ENCODE measurements at regions not wholly inside any gene's neighbourhood (a gene's known extent, or its start where the extent isn't known, plus 50 kb on each side); places are given as distances from the start of the nearest gene placed in this dataset.

DNA sequence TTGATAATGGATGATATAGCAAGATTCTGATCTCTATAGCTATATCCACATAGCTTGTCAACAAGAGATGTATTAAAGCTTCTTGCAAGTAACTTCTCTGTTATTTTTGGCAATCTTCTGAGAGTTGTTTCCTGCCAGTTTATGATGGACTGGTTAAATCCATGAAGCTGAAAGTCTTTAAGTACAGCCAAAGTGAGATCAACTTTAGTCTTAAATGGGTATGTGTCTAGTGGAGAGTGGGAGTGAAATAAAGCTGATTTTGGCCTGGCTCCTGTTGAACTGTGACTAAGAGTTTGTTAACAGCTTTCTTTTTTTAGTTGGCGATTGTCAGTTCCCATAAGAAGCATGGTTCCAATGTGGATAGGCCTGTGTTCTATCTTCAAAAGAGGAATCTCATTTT is 350.9 kb upstream of the PCSK5 start:
- RAD21 ChIA-PET (ENCODE audit: low non-redundant PET in 1 of 2, low total read pairs in 2 of 2, uncharacterized antibody in 2 of 2, unreplicated experiment in 2 of 2) = no interaction called here
- Histone ChIP-seq H3K27me3 (ENCODE audit: insufficient read depth, low read length) (0 out of 2 replicates have a peak, but pooled peaks cover 5% of the 10 kb centered on the region), H3K4me2 (ENCODE audit: low read length) (no peak overlapping the region), H2AFZ (ENCODE audit: low read depth, low read length, poor library complexity, severe bottlenecking) (no peak overlapping the region), H3K36me3 (ENCODE audit: control insufficient read depth in 1 of 2, insufficient read depth in 2 of 2, low read length in 2 of 2) (no peaks in the 10 kb centered on the region), H3K9ac (ENCODE audit: low read length) (no peak overlapping the region), H3K9me2 (ENCODE audit: insufficient read depth) (no peaks in the 10 kb centered on the region), H4K20me1 (ENCODE audit: insufficient read depth) (no peaks in the 10 kb centered on the region), H3K4me3 (replicated peaks in 1 of 2; ENCODE audit: low read depth in 1 of 2, low read length in 2 of 2) (no peak overlapping the region), H3K27ac (ENCODE audit: low read depth, low read length) (no peak overlapping the region), H3K79me2 (ENCODE audit: insufficient read depth, low read length) (no peaks in the 10 kb centered on the region), H3K4me1 (ENCODE audit: control insufficient read depth in 1 of 2, insufficient read depth in 2 of 2, low read length in 2 of 2) (no peaks in the 10 kb centered on the region), H3K9me3 (ENCODE audit: control insufficient read depth in 1 of 2, insufficient read depth in 1 of 2, low read depth in 1 of 2, low read length in 2 of 2) (no peaks in the 10 kb centered on the region)
- POLR2A ChIA-PET = no interaction called here
- ATAC-seq = no peak
- CTCF ChIA-PET = no interaction called here
- DNase-seq (ENCODE audit: low read depth, low spot score) = no peak
- intact Hi-C loops (cut with micrococcal nuclease) = no loop called here
- no TSS peak for BruUV-seq (replicated peaks)
- no peak for TF ChIP-seq CEBPB (IDR thresholded peaks at IDR 0.05; ENCODE audit: low read depth)
- TF ChIP-seq EZH2 (IDR thresholded peaks at IDR 0.05) = no peak
- TF ChIP-seq TCF7L2 (IDR thresholded peaks at IDR 0.05; ENCODE audit: borderline replicate concordance, extremely low read depth, insufficient read depth, insufficient read length) = no peak
- TF ChIP-seq RAD21 (IDR thresholded peaks at IDR 0.05; ENCODE audit: low read depth) = no peak
- no peak for TF ChIP-seq EGR1 (IDR thresholded peaks at IDR 0.05; ENCODE audit: low read depth)

DNA sequence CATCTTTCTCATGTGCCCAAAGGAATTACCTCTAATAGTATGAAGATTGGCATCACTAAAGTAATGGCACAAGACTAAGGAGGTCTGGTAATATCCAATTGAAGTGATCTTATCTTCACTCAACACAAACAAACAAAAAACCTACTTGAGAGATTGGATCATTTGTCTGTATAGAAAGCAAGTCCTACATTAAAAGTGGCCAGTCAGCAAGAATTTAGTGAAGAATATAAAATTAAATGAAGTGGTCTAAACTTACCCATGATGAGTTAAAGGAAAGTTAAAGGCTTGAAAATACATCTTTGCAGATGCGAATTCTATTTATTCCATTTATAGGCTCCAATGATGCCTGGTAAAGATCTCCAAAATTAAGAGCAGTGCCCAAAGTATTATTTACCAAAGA is 350.3 kb upstream of the PCSK5 start:
- Histone ChIP-seq H3K79me2 (ENCODE audit: insufficient read depth, low read length) (no peaks in the 10 kb centered on the region), H3K4me3 (replicated peaks in 1 of 2; ENCODE audit: low read depth in 1 of 2, low read length in 2 of 2) (no peak overlapping the region), H3K4me1 (ENCODE audit: control insufficient read depth in 1 of 2, insufficient read depth in 2 of 2, low read length in 2 of 2) (no peaks in the 10 kb centered on the region), H3K36me3 (ENCODE audit: control insufficient read depth in 1 of 2, insufficient read depth in 2 of 2, low read length in 2 of 2) (no peaks in the 10 kb centered on the region), H2AFZ (ENCODE audit: low read depth, low read length, poor library complexity, severe bottlenecking) (no peak overlapping the region), H3K9me2 (ENCODE audit: insufficient read depth) (no peaks in the 10 kb centered on the region), H3K27me3 (ENCODE audit: insufficient read depth, low read length) (0 out of 2 replicates have a peak, but pooled peaks cover 5% of the 10 kb centered on the region), H4K20me1 (ENCODE audit: insufficient read depth) (no peaks in the 10 kb centered on the region), H3K27ac (ENCODE audit: low read depth, low read length) (no peak overlapping the region), H3K4me2 (ENCODE audit: low read length) (no peak overlapping the region), H3K9me3 (ENCODE audit: control insufficient read depth in 1 of 2, insufficient read depth in 1 of 2, low read depth in 1 of 2, low read length in 2 of 2) (no peaks in the 10 kb centered on the region), H3K9ac (ENCODE audit: low read length) (no peak overlapping the region)
- ChIA-PET CTCF (no interaction called here), RAD21 (ENCODE audit: low non-redundant PET in 1 of 2, low total read pairs in 2 of 2, uncharacterized antibody in 2 of 2, unreplicated experiment in 2 of 2) (no interaction called here), POLR2A (no interaction called here)
- intact Hi-C loops (cut with micrococcal nuclease) = no loop called here
- TF ChIP-seq, protein P1, sequence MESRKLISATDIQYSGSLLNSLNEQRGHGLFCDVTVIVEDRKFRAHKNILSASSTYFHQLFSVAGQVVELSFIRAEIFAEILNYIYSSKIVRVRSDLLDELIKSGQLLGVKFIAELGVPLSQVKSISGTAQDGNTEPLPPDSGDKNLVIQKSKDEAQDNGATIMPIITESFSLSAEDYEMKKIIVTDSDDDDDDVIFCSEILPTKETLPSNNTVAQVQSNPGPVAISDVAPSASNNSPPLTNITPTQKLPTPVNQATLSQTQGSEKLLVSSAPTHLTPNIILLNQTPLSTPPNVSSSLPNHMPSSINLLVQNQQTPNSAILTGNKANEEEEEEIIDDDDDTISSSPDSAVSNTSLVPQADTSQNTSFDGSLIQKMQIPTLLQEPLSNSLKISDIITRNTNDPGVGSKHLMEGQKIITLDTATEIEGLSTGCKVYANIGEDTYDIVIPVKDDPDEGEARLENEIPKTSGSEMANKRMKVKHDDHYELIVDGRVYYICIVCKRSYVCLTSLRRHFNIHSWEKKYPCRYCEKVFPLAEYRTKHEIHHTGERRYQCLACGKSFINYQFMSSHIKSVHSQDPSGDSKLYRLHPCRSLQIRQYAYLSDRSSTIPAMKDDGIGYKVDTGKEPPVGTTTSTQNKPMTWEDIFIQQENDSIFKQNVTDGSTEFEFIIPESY (IDR thresholded peaks at IDR 0.05; ENCODE audit: extremely low read depth, insufficient replicate concordance, low read length) = no peak
- TF ChIP-seq CEBPB (IDR thresholded peaks at IDR 0.05; ENCODE audit: low read depth) (no peak), SIN3A (IDR thresholded peaks at IDR 0.05; ENCODE audit: low read depth) (no peak), EZH2phosphoT487 (IDR thresholded peaks at IDR 0.05; ENCODE audit: borderline replicate concordance) (no peak), EZH2 (IDR thresholded peaks at IDR 0.05) (no peak), FOSL1 (IDR thresholded peaks at IDR 0.05; ENCODE audit: low read depth) (no peak), ZFX (IDR thresholded peaks at IDR 0.05) (no peak), JUND (IDR thresholded peaks at IDR 0.05) (no peak), CBX3 (IDR thresholded peaks at IDR 0.05; ENCODE audit: low read depth) (no peak), RAD21 (IDR thresholded peaks at IDR 0.05; ENCODE audit: low read depth) (no peak), TCF7L2 (IDR thresholded peaks at IDR 0.05; ENCODE audit: borderline replicate concordance, extremely low read depth, insufficient read depth, insufficient read length) (no peak), POLR2A (IDR thresholded peaks at IDR 0.05; ENCODE audit: borderline replicate concordance, extremely low read depth, insufficient read depth, insufficient read length) (no peak), SRF (IDR thresholded peaks at IDR 0.05; ENCODE audit: low read depth) (no peak)
- TF ChIP-seq, protein P2, sequence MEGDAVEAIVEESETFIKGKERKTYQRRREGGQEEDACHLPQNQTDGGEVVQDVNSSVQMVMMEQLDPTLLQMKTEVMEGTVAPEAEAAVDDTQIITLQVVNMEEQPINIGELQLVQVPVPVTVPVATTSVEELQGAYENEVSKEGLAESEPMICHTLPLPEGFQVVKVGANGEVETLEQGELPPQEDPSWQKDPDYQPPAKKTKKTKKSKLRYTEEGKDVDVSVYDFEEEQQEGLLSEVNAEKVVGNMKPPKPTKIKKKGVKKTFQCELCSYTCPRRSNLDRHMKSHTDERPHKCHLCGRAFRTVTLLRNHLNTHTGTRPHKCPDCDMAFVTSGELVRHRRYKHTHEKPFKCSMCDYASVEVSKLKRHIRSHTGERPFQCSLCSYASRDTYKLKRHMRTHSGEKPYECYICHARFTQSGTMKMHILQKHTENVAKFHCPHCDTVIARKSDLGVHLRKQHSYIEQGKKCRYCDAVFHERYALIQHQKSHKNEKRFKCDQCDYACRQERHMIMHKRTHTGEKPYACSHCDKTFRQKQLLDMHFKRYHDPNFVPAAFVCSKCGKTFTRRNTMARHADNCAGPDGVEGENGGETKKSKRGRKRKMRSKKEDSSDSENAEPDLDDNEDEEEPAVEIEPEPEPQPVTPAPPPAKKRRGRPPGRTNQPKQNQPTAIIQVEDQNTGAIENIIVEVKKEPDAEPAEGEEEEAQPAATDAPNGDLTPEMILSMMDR (IDR thresholded peaks at IDR 0.05 in 2 of 3, conservative IDR thresholded peaks at IDR 0.05 in 1 of 3; ENCODE audit: borderline replicate concordance in 1 of 3, insufficient read depth in 1 of 3, low read depth in 2 of 3, low read length in 2 of 3) = no peak
- TF ChIP-seq, protein P3, sequence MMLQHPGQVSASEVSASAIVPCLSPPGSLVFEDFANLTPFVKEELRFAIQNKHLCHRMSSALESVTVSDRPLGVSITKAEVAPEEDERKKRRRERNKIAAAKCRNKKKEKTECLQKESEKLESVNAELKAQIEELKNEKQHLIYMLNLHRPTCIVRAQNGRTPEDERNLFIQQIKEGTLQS (IDR thresholded peaks at IDR 0.05) = no peak
- ATAC-seq (no peak), DNase-seq (ENCODE audit: low read depth, low spot score) (no peak)
- BruUV-seq (replicated peaks) = no TSS peak
